ENCODE measurements at regions not wholly inside any gene's neighbourhood (a gene's known extent, or its start where the extent isn't known, plus 50 kb on each side); places are given as distances from the start of the nearest gene placed in this dataset.

- TF ChIP-seq, protein P1, sequence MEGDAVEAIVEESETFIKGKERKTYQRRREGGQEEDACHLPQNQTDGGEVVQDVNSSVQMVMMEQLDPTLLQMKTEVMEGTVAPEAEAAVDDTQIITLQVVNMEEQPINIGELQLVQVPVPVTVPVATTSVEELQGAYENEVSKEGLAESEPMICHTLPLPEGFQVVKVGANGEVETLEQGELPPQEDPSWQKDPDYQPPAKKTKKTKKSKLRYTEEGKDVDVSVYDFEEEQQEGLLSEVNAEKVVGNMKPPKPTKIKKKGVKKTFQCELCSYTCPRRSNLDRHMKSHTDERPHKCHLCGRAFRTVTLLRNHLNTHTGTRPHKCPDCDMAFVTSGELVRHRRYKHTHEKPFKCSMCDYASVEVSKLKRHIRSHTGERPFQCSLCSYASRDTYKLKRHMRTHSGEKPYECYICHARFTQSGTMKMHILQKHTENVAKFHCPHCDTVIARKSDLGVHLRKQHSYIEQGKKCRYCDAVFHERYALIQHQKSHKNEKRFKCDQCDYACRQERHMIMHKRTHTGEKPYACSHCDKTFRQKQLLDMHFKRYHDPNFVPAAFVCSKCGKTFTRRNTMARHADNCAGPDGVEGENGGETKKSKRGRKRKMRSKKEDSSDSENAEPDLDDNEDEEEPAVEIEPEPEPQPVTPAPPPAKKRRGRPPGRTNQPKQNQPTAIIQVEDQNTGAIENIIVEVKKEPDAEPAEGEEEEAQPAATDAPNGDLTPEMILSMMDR (IDR thresholded peaks at IDR 0.05; ENCODE audit: low read length), result peak; percentile 45; the same call in 1 of the 2 replicates
- no peak for TF ChIP-seq EZH2 (IDR thresholded peaks at IDR 0.05; ENCODE audit: borderline replicate concordance, low read length)
These were observed 56.0 kb upstream of the DOCK9 start for GRCh38 chr13:99033814-99034213.
